Tibial artery (tissue), 4 donors: ENCODE measurements at regions not wholly inside any gene's neighbourhood (a gene's known extent, or its start where the extent isn't known, plus 50 kb on each side); places are given as distances from the start of the nearest gene placed in this dataset.
A peak's percentile ranks its signal among the peaks of the same experiment; 100 is the strongest.

Source experiments
- DNase-seq, 2 donors: peaks; one replicate each; pipeline ENCODE4 v3.0.0-alpha.2; 2019
- H3K27ac ChIP-seq, 2 donors: fragments of 200-600 bp; sonication (generic) in 1 of 2; 1 replicate in 1 of 2; 2 replicates in 1 of 2; pipeline ENCODE4 v1.5.1; 2018 to 2019; ENCODE audit warnings: mild to moderate bottlenecking in 1 of 2
- H3K27me3 ChIP-seq, 2 donors: fragments of 200-600 bp; sonication (generic) in 1 of 2; one replicate each; pipeline versions ENCODE4 v1.5.1 to v1.6.0; 2016 to 2019
- H3K36me3 ChIP-seq, 3 donors: fragments of 200-600 bp; sonication (generic) in 2 of 3; one replicate each; pipeline ENCODE4 v1.5.1; 2016 to 2019; ENCODE audit warnings: mild to moderate bottlenecking in 2 of 3
- H3K4me1 ChIP-seq, 4 donors: fragments of 200-600 bp; sonication (generic) in 2 of 4; 1 replicate in 3 of 4; 2 replicates in 1 of 4; pipeline ENCODE4 v1.5.1; 2016 to 2019
- H3K4me3 ChIP-seq, 2 donors: fragments of 200-600 bp; sonication (generic) in 1 of 2; 1 replicate in 1 of 2; 2 replicates in 1 of 2; pipeline ENCODE4 v1.5.1; 2018 to 2019; ENCODE audit warnings: mild to moderate bottlenecking in 2 of 2
- H3K9me3 ChIP-seq, 3 donors: fragments of 200-600 bp; sonication (generic) in 1 of 3; one replicate each; pipeline ENCODE4 v1.5.1; 2016 to 2019
- intact Hi-C: fragments of 100-400 bp; cut with DNase I; formaldehyde crosslinking; loops from one replicate; pipeline ENCODE4 v1.15.0; 2023; ENCODE audit warnings: low total_unique reads
- TF ChIP-seq, protein P1 (sequence below), 2 experiments: fragments of 200-600 bp in 1 of 2; fragments of 450-650 bp in 1 of 2; IDR thresholded peaks; one replicate each; pipeline ENCODE4 v1.5.1; 2017 to 2019; ENCODE audit warnings: antibody characterized with exemption in 2 of 2, mild to moderate bottlenecking in 1 of 2, moderate library complexity in 1 of 2

DNA sequence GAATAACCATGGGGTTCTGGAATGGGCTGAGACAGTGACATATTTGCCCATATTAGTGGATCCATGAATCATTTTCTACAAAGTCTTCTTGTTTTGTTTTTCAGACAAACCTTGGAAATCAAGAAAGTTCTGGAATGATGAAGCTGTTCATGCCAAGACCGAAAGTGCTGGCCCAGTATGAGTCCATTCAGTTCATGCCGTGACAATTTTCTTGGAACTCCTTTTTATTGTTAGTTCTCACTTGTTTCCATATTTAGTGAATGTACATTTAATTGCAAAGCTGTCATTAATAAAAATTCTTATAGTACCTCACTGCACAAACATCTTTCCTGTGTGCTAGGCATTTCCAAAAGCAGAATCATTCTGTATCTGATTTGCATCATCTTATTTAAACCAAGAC is 100.6 kb upstream of the KCNJ15 start:
- TF ChIP-seq, protein P1, sequence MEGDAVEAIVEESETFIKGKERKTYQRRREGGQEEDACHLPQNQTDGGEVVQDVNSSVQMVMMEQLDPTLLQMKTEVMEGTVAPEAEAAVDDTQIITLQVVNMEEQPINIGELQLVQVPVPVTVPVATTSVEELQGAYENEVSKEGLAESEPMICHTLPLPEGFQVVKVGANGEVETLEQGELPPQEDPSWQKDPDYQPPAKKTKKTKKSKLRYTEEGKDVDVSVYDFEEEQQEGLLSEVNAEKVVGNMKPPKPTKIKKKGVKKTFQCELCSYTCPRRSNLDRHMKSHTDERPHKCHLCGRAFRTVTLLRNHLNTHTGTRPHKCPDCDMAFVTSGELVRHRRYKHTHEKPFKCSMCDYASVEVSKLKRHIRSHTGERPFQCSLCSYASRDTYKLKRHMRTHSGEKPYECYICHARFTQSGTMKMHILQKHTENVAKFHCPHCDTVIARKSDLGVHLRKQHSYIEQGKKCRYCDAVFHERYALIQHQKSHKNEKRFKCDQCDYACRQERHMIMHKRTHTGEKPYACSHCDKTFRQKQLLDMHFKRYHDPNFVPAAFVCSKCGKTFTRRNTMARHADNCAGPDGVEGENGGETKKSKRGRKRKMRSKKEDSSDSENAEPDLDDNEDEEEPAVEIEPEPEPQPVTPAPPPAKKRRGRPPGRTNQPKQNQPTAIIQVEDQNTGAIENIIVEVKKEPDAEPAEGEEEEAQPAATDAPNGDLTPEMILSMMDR (IDR thresholded peaks at IDR 0.05) = no peak
- intact Hi-C loops = loop anchor here (2.0 kb wide), 1 partner anchor 199 kb away; no protein-coding TSS in a partner anchor
- no peak for DNase-seq
- H3K4me1 ChIP-seq = peaks cover 0 to 5% (median 0%) of the 10 kb centered on the region in 4 donors
- H3K27me3 ChIP-seq = peaks cover 0 to 4% of the 10 kb centered on the region in 2 donors
- no peaks in the 10 kb centered on the region for H3K9me3 ChIP-seq
- H3K4me3 ChIP-seq = no peak overlapping the region
- H3K36me3 ChIP-seq = no peaks in the 10 kb centered on the region
- no peak overlapping the region for H3K27ac ChIP-seq

DNA sequence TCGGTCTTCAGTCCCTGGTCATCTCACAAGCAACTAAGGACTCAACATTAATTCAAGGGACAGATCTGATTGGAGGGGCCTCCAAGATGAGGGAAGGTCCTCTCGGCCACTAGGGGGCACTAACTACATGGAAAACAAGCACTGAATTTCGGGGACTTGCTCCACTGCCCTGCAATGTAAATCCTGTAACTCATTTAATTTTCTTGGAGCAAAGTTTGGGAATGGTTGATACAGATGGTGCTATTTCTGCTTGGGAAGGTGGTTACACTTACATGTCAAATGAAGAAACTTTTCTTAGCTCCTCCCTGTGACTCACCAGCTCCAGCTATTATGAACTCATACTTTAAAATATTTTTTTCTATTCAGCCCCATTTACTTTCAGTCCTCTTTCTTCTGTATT is 97.4 kb upstream of the KCNJ15 start:
- Histone ChIP-seq H3K4me3 (no peak overlapping the region), H3K27ac (no peak overlapping the region), H3K4me1 (peaks cover 0 to 5% (median 0%) of the 10 kb centered on the region in 4 donors), H3K27me3 (no peaks in the 10 kb centered on the region), H3K9me3 (no peaks in the 10 kb centered on the region), H3K36me3 (no peaks in the 10 kb centered on the region)
- DNase-seq = peak; percentile 70
- intact Hi-C loops = no loop called here
- TF ChIP-seq, protein P1 (IDR thresholded peaks at IDR 0.05) = peak; percentile 68 to 72

DNA sequence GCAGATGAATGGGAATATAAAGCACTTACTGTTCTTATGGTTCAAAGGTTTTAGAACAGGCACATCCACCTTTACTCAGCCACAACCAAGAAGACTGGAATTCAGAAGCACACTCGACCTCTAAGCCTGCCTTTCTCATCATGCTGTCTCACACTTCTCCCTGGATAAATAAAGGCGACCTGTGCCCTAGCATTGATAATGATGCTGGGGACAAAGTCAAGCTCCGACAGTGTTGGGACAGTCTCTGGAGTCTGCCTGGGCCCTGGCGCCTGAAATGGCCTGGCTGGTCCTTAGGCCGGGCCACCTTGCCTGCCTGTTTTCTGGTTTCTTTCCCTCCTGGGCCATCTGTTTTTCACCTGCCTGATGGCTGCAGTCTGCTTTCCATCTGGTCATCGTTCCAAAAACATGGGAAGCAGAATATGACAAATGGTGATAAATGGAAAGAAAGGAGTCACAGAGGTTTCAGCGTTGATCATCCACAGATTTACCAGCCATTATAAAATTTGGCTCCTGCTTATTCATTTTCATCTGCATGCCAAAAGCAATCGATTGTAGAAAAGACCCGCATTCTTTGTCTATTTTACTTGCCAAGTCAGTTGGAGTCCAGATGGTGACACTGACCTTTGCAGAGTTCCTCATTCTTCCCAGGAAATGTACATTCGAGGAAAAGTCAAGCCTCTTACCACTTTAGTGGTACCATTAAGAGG is 91.2 kb upstream of the KCNJ15 start:
- TF ChIP-seq, protein P1 (IDR thresholded peaks at IDR 0.05) = no peak
- H3K27ac ChIP-seq = no peak overlapping the region
- no peaks in the 10 kb centered on the region for H3K36me3 ChIP-seq
- DNase-seq = no peak
- peaks cover 0 to 8% (median 0%) of the 10 kb centered on the region in 4 donors for H3K4me1 ChIP-seq
- H3K4me3 ChIP-seq = no peak overlapping the region
- no peaks in the 10 kb centered on the region for H3K27me3 ChIP-seq
- intact Hi-C loops = no loop called here
- no peaks in the 10 kb centered on the region for H3K9me3 ChIP-seq

DNA sequence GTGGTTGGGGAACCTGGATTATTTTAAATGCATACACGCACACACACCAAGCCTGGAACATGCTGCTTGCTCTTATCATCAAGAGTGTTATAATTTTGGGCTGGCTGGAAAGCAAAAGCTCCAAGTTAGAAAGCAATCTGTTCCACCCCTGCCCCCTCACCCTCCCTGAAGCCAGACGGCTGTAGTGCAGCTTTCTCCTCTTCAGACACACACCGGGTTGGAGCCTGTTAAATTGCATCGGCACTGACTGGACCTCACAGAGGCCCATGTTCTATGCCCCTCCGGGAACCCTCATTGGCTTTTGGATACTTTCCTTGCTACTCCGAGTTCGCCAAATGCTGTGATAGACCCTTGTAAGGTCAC is 90.6 kb upstream of the KCNJ15 start:
- DNase-seq = no peak
- Histone ChIP-seq H3K4me3 (no peak overlapping the region), H3K36me3 (no peaks in the 10 kb centered on the region), H3K4me1 (peaks cover 0 to 14% (median 0%) of the 10 kb centered on the region in 4 donors), H3K9me3 (no peaks in the 10 kb centered on the region), H3K27me3 (no peaks in the 10 kb centered on the region), H3K27ac (no peak overlapping the region)
- TF ChIP-seq, protein P1 (IDR thresholded peaks at IDR 0.05) = no peak
- intact Hi-C loops = no loop called here

DNA sequence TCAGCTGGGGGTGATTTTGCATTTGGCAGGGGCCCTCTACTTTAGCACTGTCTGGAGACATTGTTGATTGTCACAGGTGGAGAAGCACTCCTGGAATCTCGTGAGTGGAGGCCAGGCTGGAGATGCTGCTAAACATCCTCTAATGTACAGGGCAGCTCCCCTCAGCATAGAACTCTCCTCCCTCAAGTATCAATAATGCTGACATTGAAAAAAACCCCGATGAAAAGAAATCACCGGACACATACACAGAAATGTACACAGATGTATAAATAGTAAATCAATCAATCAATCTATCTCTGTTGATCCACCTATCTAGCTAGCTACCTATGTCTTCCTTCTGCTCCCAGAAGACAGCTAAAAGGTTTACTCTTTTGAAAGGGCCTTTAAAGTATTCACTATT is 89.4 kb upstream of the KCNJ15 start:
- DNase-seq = no peak
- Histone ChIP-seq H3K27me3 (no peaks in the 10 kb centered on the region), H3K36me3 (no peaks in the 10 kb centered on the region), H3K9me3 (no peaks in the 10 kb centered on the region), H3K4me3 (no peak overlapping the region), H3K4me1 (peaks cover 0 to 22% (median 6%) of the 10 kb centered on the region in 4 donors), H3K27ac (no peak overlapping the region)
- TF ChIP-seq, protein P1 (IDR thresholded peaks at IDR 0.05) = no peak
- intact Hi-C loops = no loop called here
